ENCODE measurements at regions not wholly inside any gene's neighbourhood (a gene's known extent, or its start where the extent isn't known, plus 50 kb on each side); places are given as distances from the start of the nearest gene placed in this dataset.

DNA sequence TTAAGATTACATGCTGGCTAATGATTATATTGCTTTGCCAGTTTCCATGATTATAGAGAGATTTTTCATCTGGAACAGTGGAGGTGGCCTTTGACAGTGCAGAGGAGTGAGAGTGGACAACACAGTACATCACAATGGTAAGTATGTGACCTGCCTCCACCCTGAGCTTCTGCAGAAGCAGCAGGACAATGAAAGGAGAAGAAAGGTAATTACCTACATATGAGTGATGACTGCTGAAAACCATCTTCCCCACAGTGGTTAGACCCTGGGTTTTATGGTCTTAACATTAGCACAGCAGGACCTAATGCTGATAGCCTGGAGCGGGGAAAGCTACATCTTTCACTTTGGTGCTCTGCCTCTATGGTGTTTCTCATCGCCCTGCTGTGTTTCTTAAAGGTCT is 454.7 kb upstream of the DDI1 start:
- ATAC-seq, result peak; percentile 60
- Mint-ChIP-seq H3K4me1 (peaks cover 38% of the 10 kb centered on the region), H3K9me3 (peaks cover 5% of the 10 kb centered on the region), H3K36me3 (no peaks in the 10 kb centered on the region), H3K27me3 (ENCODE audit: low read depth) (no peaks in the 10 kb centered on the region), H3K4me3 (no peak overlapping the region), H3K27ac (no peak overlapping the region)
- CTCF ChIA-PET, result no interaction called here
- peak; percentile 19; the same call in 1 of the 2 replicates for TF ChIP-seq ZNF423 (CRISPR knock-in tag; IDR thresholded peaks at IDR 0.05)
- TF ChIP-seq, protein P1, sequence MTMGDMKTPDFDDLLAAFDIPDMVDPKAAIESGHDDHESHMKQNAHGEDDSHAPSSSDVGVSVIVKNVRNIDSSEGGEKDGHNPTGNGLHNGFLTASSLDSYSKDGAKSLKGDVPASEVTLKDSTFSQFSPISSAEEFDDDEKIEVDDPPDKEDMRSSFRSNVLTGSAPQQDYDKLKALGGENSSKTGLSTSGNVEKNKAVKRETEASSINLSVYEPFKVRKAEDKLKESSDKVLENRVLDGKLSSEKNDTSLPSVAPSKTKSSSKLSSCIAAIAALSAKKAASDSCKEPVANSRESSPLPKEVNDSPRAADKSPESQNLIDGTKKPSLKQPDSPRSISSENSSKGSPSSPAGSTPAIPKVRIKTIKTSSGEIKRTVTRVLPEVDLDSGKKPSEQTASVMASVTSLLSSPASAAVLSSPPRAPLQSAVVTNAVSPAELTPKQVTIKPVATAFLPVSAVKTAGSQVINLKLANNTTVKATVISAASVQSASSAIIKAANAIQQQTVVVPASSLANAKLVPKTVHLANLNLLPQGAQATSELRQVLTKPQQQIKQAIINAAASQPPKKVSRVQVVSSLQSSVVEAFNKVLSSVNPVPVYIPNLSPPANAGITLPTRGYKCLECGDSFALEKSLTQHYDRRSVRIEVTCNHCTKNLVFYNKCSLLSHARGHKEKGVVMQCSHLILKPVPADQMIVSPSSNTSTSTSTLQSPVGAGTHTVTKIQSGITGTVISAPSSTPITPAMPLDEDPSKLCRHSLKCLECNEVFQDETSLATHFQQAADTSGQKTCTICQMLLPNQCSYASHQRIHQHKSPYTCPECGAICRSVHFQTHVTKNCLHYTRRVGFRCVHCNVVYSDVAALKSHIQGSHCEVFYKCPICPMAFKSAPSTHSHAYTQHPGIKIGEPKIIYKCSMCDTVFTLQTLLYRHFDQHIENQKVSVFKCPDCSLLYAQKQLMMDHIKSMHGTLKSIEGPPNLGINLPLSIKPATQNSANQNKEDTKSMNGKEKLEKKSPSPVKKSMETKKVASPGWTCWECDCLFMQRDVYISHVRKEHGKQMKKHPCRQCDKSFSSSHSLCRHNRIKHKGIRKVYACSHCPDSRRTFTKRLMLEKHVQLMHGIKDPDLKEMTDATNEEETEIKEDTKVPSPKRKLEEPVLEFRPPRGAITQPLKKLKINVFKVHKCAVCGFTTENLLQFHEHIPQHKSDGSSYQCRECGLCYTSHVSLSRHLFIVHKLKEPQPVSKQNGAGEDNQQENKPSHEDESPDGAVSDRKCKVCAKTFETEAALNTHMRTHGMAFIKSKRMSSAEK (CRISPR knock-in tag; IDR thresholded peaks at IDR 0.05; ENCODE audit: borderline replicate concordance), result no peak
- POLR2A ChIA-PET, result no interaction called here
- no peak for DNase-seq (ENCODE audit: low spot score)

DNA sequence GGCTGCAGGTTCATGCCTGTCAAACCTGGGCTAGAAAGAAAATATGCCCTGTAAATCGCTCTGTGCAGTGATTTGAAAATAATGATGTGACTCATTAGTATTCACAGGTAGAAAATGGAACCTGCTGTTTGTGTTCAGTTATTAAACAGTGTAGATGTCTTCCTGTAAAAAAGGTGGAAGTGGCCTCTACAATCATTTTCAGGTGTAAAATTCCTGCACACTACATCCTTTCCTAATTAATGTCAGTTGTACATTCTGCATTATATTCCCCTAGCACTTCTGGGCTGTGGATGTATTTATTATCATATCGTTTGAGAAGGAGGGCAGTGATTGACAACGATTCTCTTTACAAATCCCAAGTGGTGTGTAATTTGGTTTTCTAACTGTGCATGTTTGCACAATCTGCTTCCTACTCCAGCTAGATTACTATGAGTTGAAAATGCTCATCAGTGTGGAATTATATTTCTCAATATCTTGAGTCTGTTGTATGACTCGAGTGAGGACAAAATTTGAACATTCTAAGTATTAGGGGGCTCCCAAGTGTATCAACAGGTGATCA is 454.0 kb upstream of the DDI1 start:
- TF ChIP-seq SMAD4 (CRISPR knock-in tag; IDR thresholded peaks at IDR 0.05) (no peak), ZBTB21 (CRISPR knock-in tag; IDR thresholded peaks at IDR 0.05; ENCODE audit: borderline replicate concordance) (no peak)
- H3K36me3 Mint-ChIP-seq, result no peaks in the 10 kb centered on the region
- no peak overlapping the region for H3K4me3 Mint-ChIP-seq
- H3K27me3 Mint-ChIP-seq (ENCODE audit: low read depth), result no peaks in the 10 kb centered on the region
- H3K27ac Mint-ChIP-seq, result no peak overlapping the region
- CTCF ChIA-PET, result no interaction called here
- H3K9me3 Mint-ChIP-seq, result peaks cover 5% of the 10 kb centered on the region
- no peak for ATAC-seq
- DNase-seq (ENCODE audit: low spot score), result no peak
- peaks cover 38% of the 10 kb centered on the region for H3K4me1 Mint-ChIP-seq
- POLR2A ChIA-PET, result no interaction called here

DNA sequence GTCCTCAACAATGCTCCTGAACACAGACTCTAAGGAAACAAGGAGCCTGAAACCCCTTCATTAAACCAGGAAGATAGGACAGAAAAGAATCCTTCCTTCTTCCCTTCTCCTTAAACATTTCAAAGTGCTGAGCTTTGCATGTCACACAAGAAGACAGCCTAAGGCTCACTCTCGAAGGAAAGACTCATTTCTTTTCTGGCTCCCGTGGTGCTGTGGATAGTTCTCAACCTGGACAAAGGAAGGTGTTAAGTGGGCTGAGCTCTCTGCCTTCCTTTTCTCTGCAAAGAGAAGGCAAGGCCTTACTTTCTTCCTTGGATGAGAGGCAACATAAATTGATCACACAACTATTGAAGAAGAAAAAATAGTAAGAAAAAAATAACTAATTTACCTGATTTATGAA is 452.4 kb upstream of the DDI1 start:
- DNase-seq (ENCODE audit: low spot score) (no peak), ATAC-seq (peak; percentile 68)
- Mint-ChIP-seq H3K27me3 (ENCODE audit: low read depth) (no peaks in the 10 kb centered on the region), H3K27ac (no peak overlapping the region), H3K4me1 (peaks cover 40% of the 10 kb centered on the region), H3K9me3 (peaks cover 5% of the 10 kb centered on the region), H3K4me3 (no peak overlapping the region), H3K36me3 (no peaks in the 10 kb centered on the region)
- CTCF ChIA-PET, result interaction anchor here (0.9 to 1.4 kb wide), 2 partner anchors 17 to 47 kb away, joined by 3 to 6 read pairs; no protein-coding TSS in a partner anchor
- TF ChIP-seq, protein P2, sequence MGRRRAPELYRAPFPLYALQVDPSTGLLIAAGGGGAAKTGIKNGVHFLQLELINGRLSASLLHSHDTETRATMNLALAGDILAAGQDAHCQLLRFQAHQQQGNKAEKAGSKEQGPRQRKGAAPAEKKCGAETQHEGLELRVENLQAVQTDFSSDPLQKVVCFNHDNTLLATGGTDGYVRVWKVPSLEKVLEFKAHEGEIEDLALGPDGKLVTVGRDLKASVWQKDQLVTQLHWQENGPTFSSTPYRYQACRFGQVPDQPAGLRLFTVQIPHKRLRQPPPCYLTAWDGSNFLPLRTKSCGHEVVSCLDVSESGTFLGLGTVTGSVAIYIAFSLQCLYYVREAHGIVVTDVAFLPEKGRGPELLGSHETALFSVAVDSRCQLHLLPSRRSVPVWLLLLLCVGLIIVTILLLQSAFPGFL (CRISPR knock-in tag; IDR thresholded peaks at IDR 0.05; ENCODE audit: borderline replicate concordance), result no peak
- TF ChIP-seq, protein P3, sequence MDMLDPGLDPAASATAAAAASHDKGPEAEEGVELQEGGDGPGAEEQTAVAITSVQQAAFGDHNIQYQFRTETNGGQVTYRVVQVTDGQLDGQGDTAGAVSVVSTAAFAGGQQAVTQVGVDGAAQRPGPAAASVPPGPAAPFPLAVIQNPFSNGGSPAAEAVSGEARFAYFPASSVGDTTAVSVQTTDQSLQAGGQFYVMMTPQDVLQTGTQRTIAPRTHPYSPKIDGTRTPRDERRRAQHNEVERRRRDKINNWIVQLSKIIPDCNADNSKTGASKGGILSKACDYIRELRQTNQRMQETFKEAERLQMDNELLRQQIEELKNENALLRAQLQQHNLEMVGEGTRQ (CRISPR knock-in tag; IDR thresholded peaks at IDR 0.05), result no peak
- TF ChIP-seq SMAD4 (CRISPR knock-in tag; IDR thresholded peaks at IDR 0.05) (no peak), HMGA2 (CRISPR knock-in tag; IDR thresholded peaks at IDR 0.05) (no peak), OVOL2 (CRISPR knock-in tag; IDR thresholded peaks at IDR 0.05; ENCODE audit: borderline replicate concordance) (no peak), FOXK1 (CRISPR knock-in tag; IDR thresholded peaks at IDR 0.05) (no peak), FOXP1 (CRISPR knock-in tag; IDR thresholded peaks at IDR 0.05; ENCODE audit: borderline replicate concordance) (no peak)
- TF ChIP-seq, protein P4, sequence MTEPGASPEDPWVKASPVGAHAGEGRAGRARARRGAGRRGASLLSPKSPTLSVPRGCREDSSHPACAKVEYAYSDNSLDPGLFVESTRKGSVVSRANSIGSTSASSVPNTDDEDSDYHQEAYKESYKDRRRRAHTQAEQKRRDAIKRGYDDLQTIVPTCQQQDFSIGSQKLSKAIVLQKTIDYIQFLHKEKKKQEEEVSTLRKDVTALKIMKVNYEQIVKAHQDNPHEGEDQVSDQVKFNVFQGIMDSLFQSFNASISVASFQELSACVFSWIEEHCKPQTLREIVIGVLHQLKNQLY (CRISPR knock-in tag; IDR thresholded peaks at IDR 0.05), result no peak
- TF ChIP-seq, protein P5, sequence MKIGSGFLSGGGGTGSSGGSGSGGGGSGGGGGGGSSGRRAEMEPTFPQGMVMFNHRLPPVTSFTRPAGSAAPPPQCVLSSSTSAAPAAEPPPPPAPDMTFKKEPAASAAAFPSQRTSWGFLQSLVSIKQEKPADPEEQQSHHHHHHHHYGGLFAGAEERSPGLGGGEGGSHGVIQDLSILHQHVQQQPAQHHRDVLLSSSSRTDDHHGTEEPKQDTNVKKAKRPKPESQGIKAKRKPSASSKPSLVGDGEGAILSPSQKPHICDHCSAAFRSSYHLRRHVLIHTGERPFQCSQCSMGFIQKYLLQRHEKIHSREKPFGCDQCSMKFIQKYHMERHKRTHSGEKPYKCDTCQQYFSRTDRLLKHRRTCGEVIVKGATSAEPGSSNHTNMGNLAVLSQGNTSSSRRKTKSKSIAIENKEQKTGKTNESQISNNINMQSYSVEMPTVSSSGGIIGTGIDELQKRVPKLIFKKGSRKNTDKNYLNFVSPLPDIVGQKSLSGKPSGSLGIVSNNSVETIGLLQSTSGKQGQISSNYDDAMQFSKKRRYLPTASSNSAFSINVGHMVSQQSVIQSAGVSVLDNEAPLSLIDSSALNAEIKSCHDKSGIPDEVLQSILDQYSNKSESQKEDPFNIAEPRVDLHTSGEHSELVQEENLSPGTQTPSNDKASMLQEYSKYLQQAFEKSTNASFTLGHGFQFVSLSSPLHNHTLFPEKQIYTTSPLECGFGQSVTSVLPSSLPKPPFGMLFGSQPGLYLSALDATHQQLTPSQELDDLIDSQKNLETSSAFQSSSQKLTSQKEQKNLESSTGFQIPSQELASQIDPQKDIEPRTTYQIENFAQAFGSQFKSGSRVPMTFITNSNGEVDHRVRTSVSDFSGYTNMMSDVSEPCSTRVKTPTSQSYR (CRISPR knock-in tag; IDR thresholded peaks at IDR 0.05), result no peak
- TF ChIP-seq, protein P6, sequence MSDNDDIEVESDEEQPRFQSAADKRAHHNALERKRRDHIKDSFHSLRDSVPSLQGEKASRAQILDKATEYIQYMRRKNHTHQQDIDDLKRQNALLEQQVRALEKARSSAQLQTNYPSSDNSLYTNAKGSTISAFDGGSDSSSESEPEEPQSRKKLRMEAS (CRISPR knock-in tag; IDR thresholded peaks at IDR 0.05), result no peak
- POLR2A ChIA-PET, result no interaction called here
